ENCODE measurements at regions not wholly inside any gene's neighbourhood (a gene's known extent, or its start where the extent isn't known, plus 50 kb on each side); places are given as distances from the start of the nearest gene placed in this dataset.

- DNase-seq (ENCODE audit: low spot score), result no peak
These were observed 626.0 kb downstream of the ACTR3B start for GRCh38 chr7:153385502-153385901.

DNA sequence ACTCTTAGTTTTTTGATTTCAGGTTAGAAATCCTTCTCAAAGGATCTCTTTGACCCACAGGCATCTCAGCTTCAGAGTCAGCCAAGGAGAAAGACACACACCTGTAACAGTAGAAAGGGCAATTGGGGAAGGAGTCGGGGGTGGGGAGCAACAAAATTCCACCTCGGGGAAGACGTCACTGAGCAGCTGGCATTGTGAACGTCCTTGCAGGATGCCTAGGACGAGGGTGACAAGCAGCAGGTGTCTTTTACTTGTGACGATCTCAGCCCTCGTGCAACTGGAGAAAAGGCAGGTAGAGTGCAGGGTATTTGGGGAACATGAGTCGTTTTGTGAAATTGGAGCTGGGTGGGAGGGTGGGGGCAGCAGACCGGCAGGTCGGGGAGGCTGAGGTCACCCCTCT, 627.0 kb downstream of the ACTR3B start:
- no peak for DNase-seq (ENCODE audit: low spot score)

- DNase-seq (ENCODE audit: low spot score), result no peak
These were observed 629.1 kb downstream of the ACTR3B start for GRCh38 chr7:153388611-153389010.

GRCh38 chr7:153389261-153389660, 629.7 kb downstream of the ACTR3B start:
- peak; percentile 11 for DNase-seq (ENCODE audit: low spot score)

- no peak for DNase-seq (ENCODE audit: low spot score)
These were observed 631.4 kb downstream of the ACTR3B start for GRCh38 chr7:153390955-153391354.

DNA sequence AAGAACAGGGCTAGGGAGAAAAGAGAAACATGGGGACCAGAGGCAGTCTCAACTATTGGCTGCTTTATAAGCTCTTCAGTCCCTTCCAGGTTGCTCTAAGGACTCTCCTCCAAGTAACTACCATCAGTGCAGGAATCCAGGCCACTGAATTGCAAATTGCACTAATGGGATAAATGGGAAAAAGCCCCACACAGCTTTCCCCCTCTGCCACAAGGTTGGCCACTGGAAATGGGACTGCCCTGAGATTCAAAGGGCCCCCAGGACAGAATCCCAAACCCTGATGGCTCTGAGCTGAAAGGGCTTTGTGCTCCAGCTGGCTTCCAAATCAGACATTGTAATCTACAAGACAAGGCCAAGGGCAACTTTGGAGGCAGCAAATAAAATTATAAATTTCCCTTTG, 633.2 kb downstream of the ACTR3B start:
- no peak for DNase-seq (ENCODE audit: low spot score)

DNA sequence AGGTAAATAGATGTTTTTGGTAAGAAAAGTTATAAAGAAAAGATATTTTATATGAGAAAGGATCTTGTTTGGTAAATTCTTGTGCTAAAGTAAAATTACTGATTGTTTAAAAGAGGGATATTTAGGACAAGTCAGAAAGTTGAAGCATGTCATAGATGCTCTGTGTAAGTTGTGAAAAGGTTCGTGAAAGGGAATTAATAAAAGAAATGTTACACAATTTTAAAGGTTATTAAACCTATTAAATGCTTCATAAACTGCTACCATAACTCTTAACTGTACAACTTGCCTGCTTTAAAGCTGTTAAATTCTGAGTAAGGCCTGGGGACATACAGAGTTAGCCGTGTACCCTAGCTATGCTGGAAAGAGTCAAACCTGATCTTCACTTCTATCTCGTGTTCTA, 634.1 kb downstream of the ACTR3B start:
- no peak for DNase-seq (ENCODE audit: low spot score)

DNA sequence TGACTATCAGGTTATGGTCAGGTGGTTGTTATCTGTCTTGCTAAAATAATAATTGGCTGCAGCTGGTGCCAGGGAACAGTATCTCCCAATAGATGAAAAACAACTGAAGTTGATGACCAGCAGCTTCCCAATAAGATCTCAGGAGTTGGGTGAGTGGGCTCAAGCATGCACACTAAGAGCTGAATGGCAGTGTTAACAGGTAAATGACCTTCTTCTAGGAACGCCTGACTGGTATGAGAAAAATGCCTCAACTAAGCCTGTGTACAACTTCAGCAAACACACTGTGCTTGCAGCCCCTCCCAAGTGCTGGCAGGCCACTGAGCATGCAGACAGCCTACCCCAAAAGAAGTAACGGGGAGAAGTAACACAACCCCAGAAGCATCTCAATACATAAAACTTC, 636.9 kb downstream of the ACTR3B start:
- no peak for DNase-seq (ENCODE audit: low spot score)

DNA sequence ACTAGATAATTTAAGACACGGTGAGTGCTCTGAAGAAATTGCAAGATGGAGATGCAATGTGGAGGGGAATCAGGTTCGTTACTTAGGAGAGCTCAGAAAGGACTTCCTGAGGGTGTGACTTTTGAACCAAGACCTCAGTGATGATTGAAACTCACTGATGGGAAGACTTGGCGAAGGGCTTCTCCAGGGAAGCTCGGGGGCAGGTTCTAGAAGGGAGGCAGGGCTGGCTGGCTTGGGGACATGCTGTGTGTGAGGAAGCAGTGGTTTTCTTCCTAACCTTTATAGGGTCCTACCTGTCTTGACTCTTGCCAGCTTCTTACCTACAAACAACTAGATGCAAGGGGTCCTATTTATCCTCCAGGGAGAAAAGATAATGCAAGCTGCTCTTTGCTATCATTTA, 637.9 kb downstream of the ACTR3B start:
- DNase-seq (ENCODE audit: low spot score), result no peak

- DNase-seq (ENCODE audit: low spot score), result no peak
These were observed 638.4 kb downstream of the ACTR3B start for GRCh38 chr7:153397906-153398305.

GRCh38 chr7:153398370-153398769, 638.8 kb downstream of the ACTR3B start:
- DNase-seq (ENCODE audit: low spot score), result no peak

- DNase-seq (ENCODE audit: low spot score), result no peak
These were observed 639.4 kb downstream of the ACTR3B start for GRCh38 chr7:153398789-153399553.

GRCh38 chr7:153399554-153399940, 640.0 kb downstream of the ACTR3B start:
- no peak for DNase-seq (ENCODE audit: low spot score)

DNA sequence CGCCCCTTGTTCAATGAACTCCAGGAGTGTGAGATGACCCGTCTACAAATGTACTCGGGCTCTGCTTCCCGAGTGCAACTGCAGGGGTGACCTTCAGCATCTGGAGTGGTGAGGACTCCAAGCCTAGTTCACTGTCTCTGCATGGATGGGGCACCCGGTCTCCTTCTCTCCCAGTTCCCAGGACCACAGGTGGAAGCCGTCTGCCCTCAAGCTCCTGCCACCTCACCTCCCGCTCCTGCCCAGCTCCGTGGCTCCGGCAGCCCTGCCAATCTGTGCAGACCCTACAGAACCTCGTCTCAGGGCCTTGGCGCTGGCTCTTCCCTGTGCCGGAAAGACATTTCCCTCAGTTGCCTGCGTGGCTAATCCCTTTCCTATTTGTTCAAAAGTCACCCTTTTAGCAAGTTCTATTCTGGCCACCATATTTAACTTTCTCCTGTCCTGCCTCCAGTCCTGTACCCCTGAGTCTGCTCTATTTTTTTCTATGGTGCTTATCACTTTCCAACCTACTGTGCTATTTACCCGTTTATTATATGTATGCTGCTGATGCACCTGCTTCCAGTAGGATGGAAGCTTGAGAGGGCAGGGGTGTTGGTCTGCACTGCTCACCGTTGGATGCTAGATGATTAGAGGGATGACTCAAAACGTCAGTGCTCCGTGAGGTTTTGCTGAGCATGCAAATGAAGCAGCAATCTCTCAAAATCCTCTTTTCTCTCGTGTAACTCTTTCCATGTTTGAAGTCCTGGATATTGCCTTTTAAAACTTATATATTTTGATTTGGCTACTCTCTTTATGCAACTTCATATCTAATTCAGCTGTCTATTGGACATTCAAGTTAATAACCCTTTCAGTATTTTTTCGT, 641.4 kb downstream of the ACTR3B start:
- DNase-seq (ENCODE audit: low spot score), result no peak

- DNase-seq (ENCODE audit: low spot score), result no peak
These were observed 642.5 kb downstream of the ACTR3B start for GRCh38 chr7:153401795-153402720.

GRCh38 chr7:153402721-153403541, 643.4 kb downstream of the ACTR3B start:
- DNase-seq (ENCODE audit: low spot score), result no peak

GRCh38 chr7:153404124-153404523, 644.6 kb downstream of the ACTR3B start:
- DNase-seq (ENCODE audit: low spot score), result no peak

DNA sequence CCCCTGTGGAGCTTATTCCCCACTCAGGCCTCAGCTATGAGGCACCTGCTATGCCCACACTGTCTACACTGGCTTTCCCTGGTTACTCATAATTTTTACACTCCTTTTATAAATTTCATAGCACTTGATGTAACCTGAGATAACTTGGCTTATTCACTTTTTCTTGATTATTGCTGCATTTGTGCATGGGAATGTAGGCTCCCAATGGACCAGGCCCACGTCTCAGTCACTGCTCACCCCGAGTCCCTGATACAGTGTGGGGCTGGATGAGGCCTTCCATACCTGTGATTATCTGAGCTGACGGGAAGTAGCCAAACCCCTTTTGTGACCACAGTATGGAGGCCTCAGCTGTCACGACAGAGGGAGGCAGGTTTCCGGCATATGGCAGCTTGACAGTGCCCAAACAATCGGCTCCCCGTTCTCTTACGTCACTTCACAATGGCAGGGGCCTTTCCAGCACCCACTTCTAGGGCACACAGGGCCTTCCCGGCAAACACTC, 645.3 kb downstream of the ACTR3B start:
- no peak for DNase-seq (ENCODE audit: low spot score)

DNA sequence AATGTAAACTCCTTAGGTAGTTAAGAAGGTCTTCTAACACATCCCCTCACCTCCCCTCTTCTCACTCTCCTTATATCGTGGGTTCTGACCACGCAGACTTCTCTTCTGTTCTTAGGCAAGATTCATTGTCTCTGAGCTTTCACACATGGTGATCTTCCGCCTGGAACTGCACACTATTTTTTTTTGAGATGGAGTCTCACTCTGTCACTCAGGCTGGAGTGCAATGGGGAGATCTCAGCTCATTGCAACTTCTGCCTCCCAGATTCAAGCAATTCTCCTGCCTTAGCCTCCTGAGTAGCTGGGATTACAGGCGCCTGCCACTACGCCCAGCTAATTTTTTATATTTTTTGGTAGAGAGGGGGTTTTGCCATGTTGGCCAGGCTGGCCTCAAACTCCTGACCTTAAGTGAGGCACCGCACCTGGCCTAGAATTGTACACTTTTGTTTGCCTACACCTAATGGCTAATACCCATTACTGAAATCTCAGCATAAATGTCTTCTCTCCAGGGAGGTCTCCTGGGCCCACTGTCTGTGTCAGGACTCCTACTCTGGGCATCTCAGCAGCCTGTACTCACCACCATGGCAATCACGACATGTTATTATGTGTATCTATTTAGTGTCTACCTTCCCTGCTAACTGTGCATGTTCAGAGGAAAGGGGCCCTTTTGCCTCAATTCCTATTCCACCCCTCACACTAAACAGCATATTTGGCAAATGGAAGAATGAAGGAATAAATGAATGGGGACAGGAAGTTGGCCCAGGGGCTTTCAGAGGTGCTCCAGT, 646.3 kb upstream of the DPP6 start:
- no peak for DNase-seq (ENCODE audit: low spot score)

DNA sequence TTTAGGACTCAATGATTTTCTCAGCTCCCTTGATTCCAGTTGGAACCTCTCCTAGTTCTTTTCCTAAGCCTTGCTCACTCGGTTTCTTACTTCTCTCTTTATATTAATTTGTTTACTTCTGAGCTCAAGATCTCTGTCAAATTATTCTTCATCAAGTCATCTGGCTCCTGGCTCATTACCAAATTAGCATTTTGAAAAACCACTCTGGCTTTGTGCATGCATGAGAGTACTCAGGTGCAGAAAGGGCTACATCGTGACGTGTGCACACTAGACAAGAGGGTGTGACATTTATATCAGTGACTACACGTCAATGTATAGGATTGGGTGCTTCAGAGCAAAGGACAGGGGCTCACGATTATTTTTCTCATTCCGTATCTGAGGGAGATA, 645.7 kb upstream of the DPP6 start:
- no peak for DNase-seq (ENCODE audit: low spot score)
